ENCODE measurements at regions not wholly inside any gene's neighbourhood (a gene's known extent, or its start where the extent isn't known, plus 50 kb on each side); places are given as distances from the start of the nearest gene placed in this dataset.

- in situ Hi-C loops (cut with MboI), result no loop called here
- Histone ChIP-seq H3K27me3 (ENCODE audit: control insufficient read depth in 2 of 2, insufficient read depth in 2 of 2, low read length in 2 of 2) (peaks cover 60 to 89% of the 10 kb centered on the region in 2 experiments), H3K79me2 (ENCODE audit: control insufficient read depth, insufficient read depth, low read length) (no peaks in the 10 kb centered on the region), H3K9me1 (ENCODE audit: control insufficient read depth, insufficient read depth, low read length) (peaks cover 4% of the 10 kb centered on the region), H3K4me3 (no peak overlapping the region), H3K4me1 (replicated peaks in 1 of 2; ENCODE audit: control insufficient read depth in 2 of 2, insufficient read depth in 2 of 2, low read length in 2 of 2) (no peaks in the 10 kb centered on the region; a peak in 1 of 5 replicates), H4K20me1 (replicated peaks; ENCODE audit: control insufficient read depth, insufficient read depth, low read length) (peaks cover 23% of the 10 kb centered on the region), H2AFZ (ENCODE audit: low read depth, low read length) (no peak overlapping the region), H3K9me3 (replicated peaks; ENCODE audit: control insufficient read depth, insufficient read depth, low read depth, low read length) (no peaks in the 10 kb centered on the region), H3K9ac (ENCODE audit: insufficient read depth in 1 of 2, low read depth in 2 of 2, low read length in 2 of 2) (no peak overlapping the region), H3K36me3 (ENCODE audit: control insufficient read depth, insufficient read depth, low read length) (no peaks in the 10 kb centered on the region), H3K4me2 (ENCODE audit: insufficient read depth, low read length) (no peak overlapping the region), H3K27ac (ENCODE audit: extremely low read depth, low read depth, low read length) (no peak overlapping the region)
- no TSS peak for BruUV-seq (replicated peaks)
- no peak for TF ChIP-seq HES1 (IDR thresholded peaks at IDR 0.05; ENCODE audit: low read depth)
- no peak for TF ChIP-seq COPS2 (conservative IDR thresholded peaks at IDR 0.05)
- no peak for TF ChIP-seq KLF13 (tag; IDR thresholded peaks at IDR 0.05; ENCODE audit: borderline replicate concordance, low read depth)
- no peak for TF ChIP-seq KDM1A (IDR thresholded peaks at IDR 0.05)
- TF ChIP-seq ADNP (tag; IDR thresholded peaks at IDR 0.05), result no peak
- TF ChIP-seq ZNF551 (CRISPR knock-in tag; IDR thresholded peaks at IDR 0.05), result no peak
- no peak for TF ChIP-seq ZNF561 (CRISPR knock-in tag; conservative IDR thresholded peaks at IDR 0.05)
- TF ChIP-seq NBN (IDR thresholded peaks at IDR 0.05; ENCODE audit: low read depth), result no peak
- TF ChIP-seq RB1 (IDR thresholded peaks at IDR 0.05; ENCODE audit: low read depth), result no peak
- TF ChIP-seq DDX20 (tag; IDR thresholded peaks at IDR 0.05; ENCODE audit: low read depth), result no peak
- TF ChIP-seq MCM2 (IDR thresholded peaks at IDR 0.05; ENCODE audit: low read depth), result no peak
- no peak for TF ChIP-seq TAF9B (IDR thresholded peaks at IDR 0.05; ENCODE audit: partially characterized antibody)
- TF ChIP-seq ZNF184 (CRISPR knock-in tag; IDR thresholded peaks at IDR 0.05), result no peak
- TF ChIP-seq MCM3 (IDR thresholded peaks at IDR 0.05), result no peak
- DNase-seq (ENCODE audit: extremely low read depth in 1 of 4, low spot score in 3 of 4), result no peak
- no peak for FAIRE-seq
- CTCF ChIA-PET (ENCODE audit: low intra/inter-chr PET ratio), result no interaction called here
- ATAC-seq, result no peak
- POLR2A ChIA-PET, result interaction anchor here (0.7 kb wide), 1 partner anchor 89 kb away, joined by 3 read pairs; no protein-coding TSS in a partner anchor
- intact Hi-C loops (cut with micrococcal nuclease), result no loop called here
- WGBS (ENCODE audit: insufficient coverage, low coverage, missing lambda C conversion rate), result 2% methylated on average over 4 of the region's 4 CpGs
Measured at GRCh38 chr3:13218541-13218908, 145.3 kb upstream of the IQSEC1 start.

Measured in K562 (cell line).